ENCODE measurements at regions not wholly inside any gene's neighbourhood (a gene's known extent, or its start where the extent isn't known, plus 50 kb on each side); places are given as distances from the start of the nearest gene placed in this dataset.

DNA sequence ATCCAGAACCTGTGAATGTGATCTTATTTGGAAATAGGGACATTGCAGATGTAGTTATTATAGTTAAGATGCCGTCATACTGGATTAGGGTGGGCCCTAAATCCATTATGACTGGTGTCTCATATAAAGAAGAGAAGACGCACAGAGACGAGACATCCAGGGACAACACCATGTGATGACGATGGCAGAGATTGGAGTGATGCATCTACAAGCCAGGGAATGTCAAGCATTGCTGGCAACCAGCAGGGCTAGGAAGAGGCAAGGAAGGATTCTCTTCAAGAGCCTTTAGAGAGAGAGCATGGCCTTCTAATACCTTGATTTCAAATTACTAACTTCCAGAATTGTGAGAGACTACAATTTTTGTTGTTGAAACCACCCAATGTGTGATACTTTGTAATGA lies 345.8 kb downstream of the PTEN start:
- DNase-seq (ENCODE audit: low spot score), result no peak

DNA sequence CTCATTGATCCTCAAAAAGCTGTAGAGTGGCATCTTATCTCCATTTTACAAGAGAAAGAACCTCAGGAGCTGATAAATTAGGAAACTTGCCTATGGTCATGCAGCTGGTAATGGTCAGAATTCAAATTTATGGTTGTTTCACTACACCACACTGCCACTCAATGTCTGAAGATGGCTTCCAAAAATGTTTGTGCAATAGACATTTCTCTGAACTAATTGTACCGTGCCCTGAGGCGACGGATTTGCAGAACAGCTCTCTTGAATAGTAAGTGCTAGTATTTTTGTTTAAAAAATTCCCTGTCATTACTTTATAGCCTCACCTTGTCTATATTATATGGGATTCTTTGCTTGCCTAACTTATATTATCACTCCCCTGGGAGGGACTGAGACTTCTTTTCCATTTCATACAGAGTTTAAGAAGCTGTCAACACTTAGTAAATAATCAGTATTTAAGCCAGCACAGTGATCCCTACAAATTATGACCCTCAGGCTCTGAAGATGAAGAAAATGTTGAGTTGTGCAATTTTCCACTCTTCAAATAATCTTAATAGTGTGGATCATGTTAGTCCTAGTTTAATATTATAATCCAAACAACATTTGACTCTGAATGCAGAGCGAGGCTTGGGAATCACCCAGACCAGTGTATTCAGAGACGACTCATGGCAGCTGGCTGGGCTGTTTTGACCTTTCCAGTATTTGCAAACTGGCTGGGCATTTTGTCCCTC lies 346.6 kb downstream of the PTEN start:
- DNase-seq (ENCODE audit: low spot score), result peak; percentile 44

DNA sequence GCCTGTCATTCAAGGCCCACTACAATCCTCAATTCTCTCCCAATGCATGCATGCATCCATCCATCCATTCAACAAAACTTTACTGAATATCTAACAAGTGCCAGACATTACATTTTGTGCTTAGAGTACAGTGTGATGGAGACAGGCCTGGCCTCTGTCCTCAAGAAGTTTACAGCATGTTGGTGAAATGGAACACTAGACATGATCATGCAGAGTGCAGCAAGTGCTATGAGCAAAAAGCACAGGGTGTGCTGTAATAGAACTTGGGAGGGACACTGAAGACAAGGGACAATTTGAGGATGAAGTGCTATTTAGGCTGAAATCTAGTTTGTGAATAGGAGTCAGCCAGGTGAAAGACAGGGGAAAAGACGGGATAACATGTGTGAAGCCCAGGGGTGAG lies 347.8 kb downstream of the PTEN start:
- DNase-seq (ENCODE audit: low spot score), result no peak

DNA sequence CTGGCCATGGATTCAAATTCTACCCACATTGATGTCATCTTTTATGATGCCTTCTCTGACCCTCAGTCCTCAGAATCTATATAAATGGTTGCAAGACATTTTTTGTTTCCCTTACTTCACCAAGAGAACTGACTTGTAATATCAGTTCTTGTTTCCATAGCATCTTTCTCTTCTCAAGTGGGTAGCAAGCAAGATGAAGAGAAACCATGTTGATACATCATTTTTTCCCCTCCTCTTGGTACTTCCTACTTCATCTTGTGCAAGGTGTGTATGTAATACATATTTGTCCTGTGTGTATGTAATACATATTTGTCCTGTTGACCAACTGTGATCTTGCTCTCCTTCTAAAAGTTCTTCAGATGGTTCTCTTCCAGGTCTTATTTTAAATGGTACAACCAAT lies 348.6 kb downstream of the PTEN start:
- DNase-seq (ENCODE audit: low spot score), result no peak

DNA sequence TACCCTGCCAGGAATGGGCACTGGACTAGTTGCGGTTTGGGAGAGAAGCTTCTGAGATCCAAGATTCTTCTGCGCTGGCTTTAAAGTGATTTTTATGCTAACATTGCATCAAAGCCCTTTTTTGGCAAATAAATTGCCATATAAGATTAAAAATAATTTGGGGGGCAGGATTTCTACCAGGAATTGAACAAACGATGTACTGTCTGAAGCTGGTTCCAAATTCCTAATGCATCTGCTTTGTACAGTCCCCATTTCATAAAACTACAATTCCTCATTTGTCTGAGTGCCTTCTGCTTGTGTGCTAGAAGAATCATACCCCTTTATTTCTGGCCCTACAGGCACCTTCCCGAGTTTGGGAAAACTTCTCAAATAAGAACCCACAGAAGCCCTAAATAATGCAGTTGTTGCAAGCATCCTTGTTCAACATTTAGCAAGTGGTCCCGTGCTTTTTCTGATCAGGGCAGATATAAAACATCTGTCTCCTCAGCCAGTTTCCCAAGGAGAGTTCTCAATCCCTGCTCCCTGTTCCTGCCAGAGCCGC lies 349.7 kb downstream of the PTEN start:
- no peak for DNase-seq (ENCODE audit: low spot score)

DNA sequence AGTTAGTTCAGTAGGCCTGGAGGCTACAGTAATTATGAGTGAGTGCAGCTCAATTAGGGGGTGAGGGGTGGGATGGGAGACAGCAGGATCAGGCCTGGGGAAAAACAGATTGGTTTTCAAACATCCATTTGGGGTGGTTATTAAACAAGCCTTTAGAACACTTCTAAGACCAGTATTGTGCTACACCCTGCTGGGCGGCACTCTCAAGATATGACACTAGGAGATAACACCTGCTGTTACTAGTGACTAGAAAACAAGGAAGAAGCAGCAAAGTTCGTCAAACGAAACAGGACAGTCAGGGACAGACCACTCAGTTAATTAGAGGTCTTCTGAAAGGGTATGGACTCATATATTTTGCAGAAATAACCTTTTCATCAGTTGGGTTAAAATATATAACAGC lies 353.6 kb downstream of the PTEN start:
- no peak for DNase-seq (ENCODE audit: low spot score)

DNA sequence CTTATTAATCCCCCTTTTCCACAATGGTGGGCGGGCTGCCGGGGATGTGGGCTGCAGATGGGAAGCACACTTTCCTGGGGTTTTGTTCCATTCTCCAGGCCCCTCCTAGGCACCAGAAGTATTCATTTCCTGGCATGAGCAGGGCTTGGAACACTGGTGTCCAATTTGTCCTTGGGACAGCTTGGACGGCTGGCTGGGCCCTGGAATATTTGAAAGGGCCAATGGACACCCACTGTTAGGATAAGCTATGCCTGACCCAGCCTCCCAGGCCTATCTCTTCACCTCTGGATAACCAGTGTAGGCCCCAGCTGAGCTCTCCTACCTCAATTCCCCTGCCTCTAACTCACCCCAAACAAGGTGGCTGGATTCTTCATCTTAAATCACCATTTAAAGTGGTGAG lies 354.9 kb downstream of the PTEN start:
- DNase-seq (ENCODE audit: low spot score), result no peak

DNA sequence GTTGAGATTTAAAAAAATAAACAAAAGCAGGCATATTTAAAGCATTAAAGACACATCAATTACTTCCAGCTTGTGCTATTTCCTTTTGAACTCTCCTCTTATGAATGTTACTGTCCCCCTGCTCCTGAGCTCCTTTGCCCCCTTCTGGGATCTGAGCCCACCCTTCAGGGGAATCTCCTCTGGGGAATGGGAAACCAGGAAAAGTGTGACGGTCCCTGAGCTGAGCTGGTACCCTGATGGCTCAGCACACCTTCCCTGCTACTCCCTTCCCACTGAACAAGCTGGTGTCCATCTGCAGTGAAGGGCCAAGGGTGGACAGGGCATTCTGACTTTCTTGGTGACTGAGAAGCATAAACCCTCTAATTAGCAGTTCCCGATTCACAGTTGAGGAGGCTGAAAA lies 356.3 kb downstream of the PTEN start:
- DNase-seq (ENCODE audit: low spot score), result no peak

DNA sequence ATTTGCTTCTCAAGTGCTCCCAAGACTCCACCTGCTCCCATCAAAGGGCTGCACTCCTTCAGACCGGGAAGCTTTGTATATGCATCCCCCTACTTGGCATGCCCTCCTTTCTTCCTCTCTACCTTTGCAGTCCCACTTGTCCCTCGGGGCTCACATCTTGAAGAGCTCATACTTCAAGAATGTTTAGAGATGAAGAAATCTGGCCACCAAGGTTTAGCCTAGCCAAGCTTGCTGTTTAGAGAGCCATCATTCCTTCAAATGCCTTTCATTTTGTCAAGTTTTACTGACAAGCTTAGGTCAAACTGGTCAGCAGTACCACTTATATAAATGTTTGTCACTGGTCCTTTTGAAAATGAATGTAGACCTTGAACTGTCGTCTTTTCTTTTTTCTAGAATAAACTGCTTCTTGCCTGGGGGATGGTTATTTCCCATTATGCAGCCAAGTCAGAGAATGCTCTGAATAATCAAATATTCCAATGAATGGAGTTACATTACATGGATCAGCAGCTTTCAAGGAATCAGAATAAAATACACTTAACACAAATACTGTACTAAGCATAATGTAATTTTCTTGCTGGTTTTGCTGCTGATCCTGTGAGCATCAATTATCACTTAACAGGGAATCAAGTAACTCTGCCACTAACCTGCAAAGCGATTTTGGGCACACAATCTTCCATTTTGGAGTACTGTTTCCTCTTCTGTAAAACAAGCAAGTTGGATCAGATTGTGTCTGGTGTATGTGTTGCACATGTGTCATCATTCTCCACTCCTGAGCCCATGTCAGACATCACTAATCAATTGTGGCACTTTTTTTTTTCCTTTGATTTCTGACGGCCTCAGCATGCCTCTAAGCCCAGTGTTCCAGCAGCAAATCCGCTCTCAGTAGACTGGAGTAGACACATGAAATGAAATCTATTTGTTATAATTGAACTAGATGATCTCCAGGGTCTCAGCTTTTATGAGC lies 357.9 kb downstream of the PTEN start:
- no peak for DNase-seq (ENCODE audit: low spot score)

DNA sequence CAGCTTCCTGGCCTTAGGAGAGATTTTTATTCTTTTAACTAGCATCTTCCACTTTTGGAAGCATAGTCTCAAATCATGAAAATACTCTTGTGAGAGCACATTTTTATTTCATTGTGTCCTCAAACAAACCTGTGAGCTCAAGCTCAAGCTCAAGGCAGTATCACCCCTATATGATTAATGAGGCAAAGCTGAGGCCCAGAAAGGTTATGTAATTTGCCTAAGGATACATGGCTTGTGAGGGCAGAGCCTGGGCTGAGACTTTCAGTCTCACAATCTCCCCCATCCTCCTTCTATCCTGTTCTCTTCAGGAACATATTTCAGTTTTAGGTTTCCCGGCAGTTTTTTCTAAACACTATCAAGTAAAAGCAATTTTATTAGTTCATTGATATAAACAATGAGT lies 359.5 kb downstream of the PTEN start:
- DNase-seq (ENCODE audit: low spot score), result no peak

All from AG20443 (cell line).